ENCODE measurements at regions not wholly inside any gene's neighbourhood (a gene's known extent, or its start where the extent isn't known, plus 50 kb on each side); places are given as distances from the start of the nearest gene placed in this dataset.

- TF ChIP-seq DPF2 (CRISPR knock-in tag; IDR thresholded peaks at IDR 0.05; ENCODE audit: borderline replicate concordance, low read depth) (peak; percentile 50; the same call in 1 of the 2 replicates), NR2F2 (IDR thresholded peaks at IDR 0.05; ENCODE audit: borderline replicate concordance, low read depth) (peak; percentile 86), MEIS2 (CRISPR knock-in tag; IDR thresholded peaks at IDR 0.05) (peak; percentile 78), TEAD3 (CRISPR knock-in tag; optimal IDR thresholded peaks at IDR 0.05; ENCODE audit: borderline replicate concordance) (peak; percentile 57), ZNF850 (CRISPR knock-in tag; conservative IDR thresholded peaks at IDR 0.05) (no peak), ZNF432 (CRISPR knock-in tag; IDR thresholded peaks at IDR 0.05; ENCODE audit: borderline replicate concordance) (no peak), ZBTB4 (CRISPR knock-in tag; IDR thresholded peaks at IDR 0.05; ENCODE audit: borderline replicate concordance) (no peak), GZF1 (CRISPR knock-in tag; IDR thresholded peaks at IDR 0.05) (no peak), NCOR1 (IDR thresholded peaks at IDR 0.05; ENCODE audit: borderline replicate concordance, low read length) (peak; percentile 94; the same call in 1 of the 2 replicates), MAF1 (CRISPR knock-in tag; IDR thresholded peaks at IDR 0.05; ENCODE audit: borderline replicate concordance) (no peak), ZNF431 (CRISPR knock-in tag; IDR thresholded peaks at IDR 0.05; ENCODE audit: borderline replicate concordance, low read depth) (no peak), NR2C2 (CRISPR knock-in tag; IDR thresholded peaks at IDR 0.05; ENCODE audit: borderline replicate concordance) (peak; percentile 78; the same call in 1 of the 2 replicates), ZSCAN25 (CRISPR knock-in tag; IDR thresholded peaks at IDR 0.05) (peak; percentile 50; the same call in 1 of the 2 replicates), ZNF337 (CRISPR knock-in tag; IDR thresholded peaks at IDR 0.05; ENCODE audit: borderline replicate concordance, low read depth) (0 out of 2 replicates have a peak, but pooled peaks have one; percentile 26), MXD1 (CRISPR knock-in tag; IDR thresholded peaks at IDR 0.05) (no peak), ARNT2 (CRISPR knock-in tag; IDR thresholded peaks at IDR 0.05; ENCODE audit: low read depth) (no peak), THYN1 (CRISPR knock-in tag; IDR thresholded peaks at IDR 0.05; ENCODE audit: borderline replicate concordance, low read depth) (no peak), IKZF5 (CRISPR knock-in tag; IDR thresholded peaks at IDR 0.05) (peak; percentile 79)
- TF ChIP-seq, protein P1, sequence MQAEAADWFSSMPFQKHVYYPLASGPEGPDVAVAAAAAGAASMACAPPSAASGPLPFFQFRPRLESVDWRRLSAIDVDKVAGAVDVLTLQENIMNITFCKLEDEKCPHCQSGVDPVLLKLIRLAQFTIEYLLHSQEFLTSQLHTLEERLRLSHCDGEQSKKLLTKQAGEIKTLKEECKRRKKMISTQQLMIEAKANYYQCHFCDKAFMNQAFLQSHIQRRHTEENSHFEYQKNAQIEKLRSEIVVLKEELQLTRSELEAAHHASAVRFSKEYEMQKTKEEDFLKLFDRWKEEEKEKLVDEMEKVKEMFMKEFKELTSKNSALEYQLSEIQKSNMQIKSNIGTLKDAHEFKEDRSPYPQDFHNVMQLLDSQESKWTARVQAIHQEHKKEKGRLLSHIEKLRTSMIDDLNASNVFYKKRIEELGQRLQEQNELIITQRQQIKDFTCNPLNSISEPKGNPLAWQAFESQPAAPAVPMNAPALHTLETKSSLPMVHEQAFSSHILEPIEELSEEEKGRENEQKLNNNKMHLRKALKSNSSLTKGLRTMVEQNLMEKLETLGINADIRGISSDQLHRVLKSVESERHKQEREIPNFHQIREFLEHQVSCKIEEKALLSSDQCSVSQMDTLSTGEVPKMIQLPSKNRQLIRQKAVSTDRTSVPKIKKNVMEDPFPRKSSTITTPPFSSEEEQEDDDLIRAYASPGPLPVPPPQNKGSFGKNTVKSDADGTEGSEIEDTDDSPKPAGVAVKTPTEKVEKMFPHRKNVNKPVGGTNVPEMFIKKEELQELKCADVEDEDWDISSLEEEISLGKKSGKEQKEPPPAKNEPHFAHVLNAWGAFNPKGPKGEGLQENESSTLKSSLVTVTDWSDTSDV (CRISPR knock-in tag; IDR thresholded peaks at IDR 0.05) = no peak
These were observed 188.6 kb upstream of the GATA6 start (continued) for GRCh38 chr18:21980744-21981143.
